ENCODE measurements at regions not wholly inside any gene's neighbourhood (a gene's known extent, or its start where the extent isn't known, plus 50 kb on each side); places are given as distances from the start of the nearest gene placed in this dataset.

DNA sequence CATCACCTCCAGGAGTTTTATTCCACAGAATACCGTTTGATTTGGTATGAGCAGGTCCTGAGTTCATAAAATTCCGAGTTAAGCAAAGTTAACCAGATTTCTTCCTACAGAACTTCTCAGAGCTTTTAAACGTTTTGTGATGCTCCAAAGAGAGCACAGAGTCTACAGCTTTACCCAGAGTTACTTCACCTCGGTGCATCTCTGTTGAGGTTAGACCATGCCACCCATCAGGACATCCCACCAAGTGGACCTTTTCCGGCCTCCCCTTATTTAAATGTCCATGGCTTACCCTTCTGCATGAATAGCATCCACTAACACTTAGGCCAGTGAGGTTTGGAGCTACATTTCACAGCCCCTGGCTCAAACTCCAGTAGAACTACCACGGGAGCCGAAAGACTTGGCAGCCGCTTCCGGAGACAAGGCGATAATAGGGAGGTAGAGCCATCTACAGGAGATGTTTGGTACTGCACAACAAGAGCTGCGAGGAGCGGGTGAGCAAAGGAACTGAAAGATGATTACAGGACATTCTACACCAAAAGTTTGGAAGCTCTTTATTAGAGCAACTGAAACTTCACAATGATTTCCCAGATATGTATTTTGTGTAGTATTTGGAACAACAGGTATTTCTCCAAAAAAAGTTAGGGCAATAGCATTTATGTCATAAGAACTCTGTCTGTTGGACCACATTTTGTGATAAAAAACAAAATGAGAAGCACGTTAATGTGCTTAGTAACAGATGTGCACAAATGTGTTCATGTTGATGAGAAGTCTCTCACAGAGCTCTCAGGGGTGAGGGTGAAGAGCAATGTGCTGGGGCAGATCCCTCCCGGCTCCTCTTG lies 174.7 kb downstream of the HERPUD2 start:
- in situ Hi-C loops (cut with MboI; ENCODE audit: low sequenced_read_pairs in 4 of 4) (loop anchor here in 1 of 4 donors (25.0 kb wide), 1 partner anchor 458 kb away; no protein-coding TSS in a partner anchor), intact Hi-C loops (cut with DNase I; ENCODE audit: low total_unique reads) (no loop called here)
- no peak overlapping the region for H3K4me3 ChIP-seq
- ATAC-seq, result peak in 1 of 2 donors; percentile 60
- no peaks in the 10 kb centered on the region for H3K36me3 ChIP-seq
- H3K27me3 ChIP-seq, result peaks cover 0 to 11% (median 0%) of the 10 kb centered on the region in 3 donors
- H3K4me1 ChIP-seq, result no peaks in the 10 kb centered on the region
- TF ChIP-seq POLR2A (IDR thresholded peaks at IDR 0.05), result no peak
- TF ChIP-seq, protein P1, sequence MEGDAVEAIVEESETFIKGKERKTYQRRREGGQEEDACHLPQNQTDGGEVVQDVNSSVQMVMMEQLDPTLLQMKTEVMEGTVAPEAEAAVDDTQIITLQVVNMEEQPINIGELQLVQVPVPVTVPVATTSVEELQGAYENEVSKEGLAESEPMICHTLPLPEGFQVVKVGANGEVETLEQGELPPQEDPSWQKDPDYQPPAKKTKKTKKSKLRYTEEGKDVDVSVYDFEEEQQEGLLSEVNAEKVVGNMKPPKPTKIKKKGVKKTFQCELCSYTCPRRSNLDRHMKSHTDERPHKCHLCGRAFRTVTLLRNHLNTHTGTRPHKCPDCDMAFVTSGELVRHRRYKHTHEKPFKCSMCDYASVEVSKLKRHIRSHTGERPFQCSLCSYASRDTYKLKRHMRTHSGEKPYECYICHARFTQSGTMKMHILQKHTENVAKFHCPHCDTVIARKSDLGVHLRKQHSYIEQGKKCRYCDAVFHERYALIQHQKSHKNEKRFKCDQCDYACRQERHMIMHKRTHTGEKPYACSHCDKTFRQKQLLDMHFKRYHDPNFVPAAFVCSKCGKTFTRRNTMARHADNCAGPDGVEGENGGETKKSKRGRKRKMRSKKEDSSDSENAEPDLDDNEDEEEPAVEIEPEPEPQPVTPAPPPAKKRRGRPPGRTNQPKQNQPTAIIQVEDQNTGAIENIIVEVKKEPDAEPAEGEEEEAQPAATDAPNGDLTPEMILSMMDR (IDR thresholded peaks at IDR 0.05 in 4 of 5, conservative IDR thresholded peaks at IDR 0.05 in 1 of 5), result peak; percentile 45 to 68 (median 47)
- peak; percentile 28 to 37 for DNase-seq
- H3K27ac ChIP-seq, result no peak overlapping the region
- H3K9me3 ChIP-seq, result no peaks in the 10 kb centered on the region

DNA sequence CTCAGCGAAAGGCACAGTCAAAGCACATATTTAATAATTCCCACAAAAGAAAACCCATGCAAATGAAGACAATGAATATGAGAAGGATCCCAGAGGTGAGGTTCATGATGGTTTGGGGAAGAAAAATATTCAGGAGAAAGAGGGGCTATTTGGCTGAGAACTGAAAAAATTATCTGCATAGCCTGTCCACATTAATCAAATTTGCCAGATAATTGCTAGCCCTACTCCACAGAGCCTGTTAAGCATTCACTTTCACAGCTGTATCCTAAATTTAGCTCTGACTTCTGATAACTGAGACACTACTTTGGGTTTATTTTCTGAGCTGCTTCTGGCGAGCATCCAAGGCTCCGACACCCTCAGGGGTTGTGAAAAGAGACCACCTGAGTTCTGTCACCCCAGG lies 176.2 kb downstream of the HERPUD2 start:
- ATAC-seq, result no peak
- intact Hi-C loops (cut with DNase I; ENCODE audit: low total_unique reads), result no loop called here
- Histone ChIP-seq H3K4me3 (no peak overlapping the region), H3K4me1 (no peaks in the 10 kb centered on the region), H3K27me3 (peaks cover 0 to 6% (median 0%) of the 10 kb centered on the region in 3 donors), H3K27ac (no peak overlapping the region), H3K9me3 (no peaks in the 10 kb centered on the region), H3K36me3 (no peaks in the 10 kb centered on the region)
- in situ Hi-C loops (cut with MboI; ENCODE audit: low sequenced_read_pairs in 4 of 4), result loop anchor here in 1 of 4 donors (25.0 kb wide), 1 partner anchor 456 kb away; no protein-coding TSS in a partner anchor
- no peak for TF ChIP-seq POLR2A (IDR thresholded peaks at IDR 0.05)
- TF ChIP-seq, protein P1 (IDR thresholded peaks at IDR 0.05 in 4 of 5, conservative IDR thresholded peaks at IDR 0.05 in 1 of 5), result no peak
- no peak for DNase-seq

DNA sequence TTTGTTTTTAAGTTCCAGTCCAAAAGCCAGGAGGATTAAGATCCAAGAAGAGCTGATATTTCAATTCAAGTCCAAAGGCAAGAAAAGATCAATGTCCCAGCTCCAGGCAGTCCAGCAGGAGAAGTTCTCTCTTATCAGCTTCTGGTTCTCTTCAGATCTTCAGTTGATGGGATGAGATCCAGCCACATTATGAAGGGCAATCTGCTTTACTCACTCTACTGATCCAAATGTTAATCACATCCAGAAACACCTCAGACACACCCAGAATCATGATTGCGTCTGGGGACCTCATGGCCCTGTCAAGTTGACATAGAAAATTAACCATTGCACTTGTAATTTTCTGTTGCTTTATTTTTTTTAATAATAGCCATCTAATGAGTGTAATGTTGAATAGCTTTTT lies 178.4 kb downstream of the HERPUD2 start:
- intact Hi-C loops (cut with DNase I; ENCODE audit: low total_unique reads) (no loop called here), in situ Hi-C loops (cut with MboI; ENCODE audit: low sequenced_read_pairs in 4 of 4) (loop anchor here in 1 of 4 donors (25.0 kb wide), 1 partner anchor 454 kb away; no protein-coding TSS in a partner anchor)
- no peaks in the 10 kb centered on the region for H3K4me1 ChIP-seq
- DNase-seq (no peak), ATAC-seq (no peak)
- no peaks in the 10 kb centered on the region for H3K9me3 ChIP-seq
- no peaks in the 10 kb centered on the region for H3K36me3 ChIP-seq
- H3K27ac ChIP-seq, result no peak overlapping the region
- H3K4me3 ChIP-seq, result no peak overlapping the region
- TF ChIP-seq, protein P1 (IDR thresholded peaks at IDR 0.05 in 4 of 5, conservative IDR thresholded peaks at IDR 0.05 in 1 of 5), result no peak
- no peak for TF ChIP-seq POLR2A (IDR thresholded peaks at IDR 0.05)
- no peaks in the 10 kb centered on the region for H3K27me3 ChIP-seq

DNA sequence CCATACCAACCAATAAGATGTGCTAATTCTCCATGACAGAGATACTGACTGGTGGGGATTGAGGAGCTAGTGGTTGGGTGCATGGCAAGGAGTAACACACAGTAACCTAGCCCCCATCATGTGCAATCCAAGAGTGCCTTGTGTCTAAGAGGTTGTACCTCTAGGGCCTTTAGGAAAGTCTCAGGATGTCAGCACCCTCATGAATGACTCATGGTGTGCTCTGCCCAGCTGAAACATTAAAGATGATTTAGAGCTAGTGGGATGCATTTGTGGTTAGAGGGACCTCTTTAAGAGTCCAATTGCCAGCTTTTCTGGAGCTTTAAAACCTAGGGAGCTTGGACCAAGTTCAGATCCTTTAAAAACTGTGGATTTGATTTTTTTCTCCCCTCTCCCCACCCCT lies 181.1 kb downstream of the HERPUD2 start:
- Histone ChIP-seq H3K4me1 (no peaks in the 10 kb centered on the region), H3K36me3 (no peaks in the 10 kb centered on the region), H3K4me3 (no peak overlapping the region), H3K27me3 (no peaks in the 10 kb centered on the region), H3K27ac (no peak overlapping the region), H3K9me3 (no peaks in the 10 kb centered on the region)
- DNase-seq, result no peak
- TF ChIP-seq, protein P1 (IDR thresholded peaks at IDR 0.05 in 4 of 5, conservative IDR thresholded peaks at IDR 0.05 in 1 of 5), result no peak
- no peak for TF ChIP-seq POLR2A (IDR thresholded peaks at IDR 0.05)
- intact Hi-C loops (cut with DNase I; ENCODE audit: low total_unique reads), result no loop called here
- no peak for ATAC-seq
- in situ Hi-C loops (cut with MboI; ENCODE audit: low sequenced_read_pairs in 4 of 4), result loop anchor here in 1 of 4 donors (25.0 kb wide), 1 partner anchor 452 kb away; no protein-coding TSS in a partner anchor

Data from gastrocnemius medialis (tissue), 4 donors.